HG02884 (cell line): ENCODE measurements at regions not wholly inside any gene's neighbourhood (a gene's known extent, or its start where the extent isn't known, plus 50 kb on each side); places are given as distances from the start of the nearest gene placed in this dataset.
"Not testable (repeated sequence)": the region's sequence is repeated elsewhere in the genome, so short reads cannot be mapped to it uniquely, and the experiment has no call there.

Experiments
- ATAC-seq: cut with Tn5 transposase; IDR thresholded peaks from one replicate; pipeline ENCODE4 v1.9.1; 2021; ENCODE audit warnings: mild to moderate bottlenecking, moderate library complexity; ENCODE audit not compliant: unreplicated experiment

DNA sequence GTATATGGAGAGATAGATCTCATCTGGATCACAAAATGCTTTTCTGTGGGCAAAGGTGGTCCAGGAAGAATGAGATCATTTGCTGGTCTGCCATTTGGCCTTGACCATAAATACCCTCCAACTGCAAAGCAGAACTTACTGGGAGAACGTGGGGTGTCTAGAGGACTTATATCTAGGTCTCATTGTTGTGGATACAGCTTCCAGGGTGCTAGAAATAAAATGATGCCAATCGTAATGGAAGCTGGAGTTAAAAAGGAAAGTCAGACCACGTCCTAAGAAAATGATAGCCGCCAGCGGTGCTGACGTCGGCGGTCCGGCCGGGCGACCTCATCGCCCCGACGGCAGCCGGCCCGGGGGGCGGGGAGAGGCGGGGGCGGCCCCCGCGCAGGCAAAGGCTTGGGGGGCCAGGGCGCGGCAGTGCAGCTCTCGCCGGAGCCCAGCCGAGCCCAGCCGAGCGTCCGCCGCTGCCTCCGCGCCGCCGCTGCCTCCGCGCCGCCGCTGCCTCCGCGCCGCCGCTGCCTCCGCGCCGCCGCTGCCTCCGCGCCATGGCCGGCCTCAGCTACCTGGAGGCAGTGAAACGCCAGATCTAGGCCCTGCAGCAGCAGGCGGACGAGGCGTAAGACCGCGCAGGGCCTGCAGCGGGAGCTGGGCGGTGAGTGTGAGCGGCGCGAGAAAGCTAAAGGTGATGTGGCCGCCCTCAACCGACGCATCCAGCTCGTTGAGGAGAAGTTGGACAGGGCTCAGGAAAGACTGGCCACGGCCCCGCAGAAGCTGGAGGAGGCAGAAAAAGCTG lies 89.5 kb downstream of the EOMES start:
- ATAC-seq, result peak; percentile 73

DNA sequence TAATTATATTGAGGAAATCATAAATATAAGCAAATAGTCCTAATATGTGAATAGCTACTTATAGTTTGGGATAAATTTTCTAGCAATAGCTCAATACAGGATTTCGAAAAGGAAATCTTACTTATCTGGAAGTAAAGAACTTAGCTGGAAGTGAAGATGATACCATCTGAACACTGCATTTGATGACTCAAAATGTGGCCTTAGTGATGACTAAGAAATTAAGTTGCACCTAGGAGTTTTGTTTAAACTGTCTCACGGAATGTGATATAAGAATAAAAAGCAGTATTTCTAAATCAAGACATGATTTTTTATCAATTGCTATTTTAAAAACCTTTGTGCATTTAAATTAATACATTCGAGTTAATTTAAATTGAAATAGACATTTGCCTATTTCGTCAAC lies 91.2 kb downstream of the EOMES start:
- ATAC-seq, result peak; percentile 56

DNA sequence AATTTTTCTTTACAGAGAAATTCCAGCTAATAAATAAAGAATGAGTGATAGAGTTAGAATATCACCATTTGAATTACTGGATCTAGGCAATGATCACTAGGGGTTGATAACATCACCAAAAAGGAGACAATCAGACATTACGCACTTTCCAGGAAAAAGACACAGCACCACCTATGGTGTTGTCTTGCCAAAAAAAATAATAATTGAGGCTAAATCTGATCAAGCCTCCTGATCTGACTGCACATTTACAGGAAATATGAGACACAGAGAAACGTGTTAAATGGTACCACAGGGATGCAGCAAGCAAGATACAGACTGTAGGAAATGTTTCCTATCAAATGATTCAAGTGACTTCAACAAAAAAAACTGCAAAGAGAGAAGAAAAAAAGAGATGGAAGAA lies 92.8 kb downstream of the EOMES start:
- no peak for ATAC-seq

- no peak for ATAC-seq
Measured at GRCh38 chr3:27628026-27628750, 93.9 kb downstream of the EOMES start.

- ATAC-seq, result no peak
Measured at GRCh38 chr3:27626596-27627118, 95.5 kb downstream of the EOMES start.

DNA sequence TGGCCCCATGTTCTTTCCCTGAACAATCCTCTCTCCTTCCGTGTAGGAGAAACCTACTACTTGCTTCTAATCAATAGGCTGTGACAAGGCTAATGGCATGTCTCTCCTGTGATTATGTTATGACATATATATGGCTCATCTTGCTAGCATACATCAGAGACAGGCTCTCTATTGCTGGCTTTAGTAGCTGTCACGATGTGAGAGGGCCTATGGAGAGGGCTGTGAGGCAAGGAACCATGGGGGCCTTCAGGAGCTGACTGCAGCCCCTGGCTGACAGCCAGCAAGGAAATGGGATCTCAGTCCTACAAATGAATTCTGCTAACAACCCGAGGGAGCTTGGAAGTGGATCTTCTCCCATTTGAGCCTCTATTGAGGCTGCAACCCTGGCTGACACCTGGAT lies 96.3 kb downstream of the EOMES start:
- no peak for ATAC-seq

DNA sequence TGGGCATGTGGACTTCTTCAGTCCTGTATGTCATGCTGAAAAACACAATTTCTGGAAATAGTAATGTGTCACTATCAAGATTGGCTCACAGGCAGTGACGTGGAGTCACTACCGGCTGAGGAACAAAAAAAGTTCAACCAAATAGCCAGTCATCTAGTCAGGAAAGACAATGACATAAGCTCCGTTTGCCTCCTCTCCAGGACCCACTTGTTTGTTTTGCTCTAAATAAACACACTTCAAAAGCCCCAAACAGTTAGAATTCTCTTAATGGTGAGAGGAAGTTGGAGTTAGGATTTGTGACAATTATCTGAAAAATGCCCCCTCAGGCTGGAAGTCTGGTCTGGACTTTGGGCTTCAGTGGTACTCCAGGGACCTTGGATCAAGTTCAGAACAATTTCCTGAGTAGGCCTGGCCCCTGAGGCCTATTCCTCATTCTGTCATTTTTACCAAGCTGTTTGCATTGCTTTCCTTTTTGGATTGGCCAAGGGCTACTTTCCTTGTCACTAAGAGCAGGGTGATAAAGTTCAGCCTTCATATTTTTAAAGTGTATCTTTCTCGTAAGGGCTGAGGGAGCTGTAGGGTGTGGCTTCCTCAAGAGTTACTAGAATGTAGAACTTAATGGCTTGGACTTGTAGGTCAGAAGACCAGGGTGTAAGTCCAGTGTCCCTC lies 98.9 kb downstream of the EOMES start:
- ATAC-seq, result no peak

GRCh38 chr3:27617552-27617951 lies 104.6 kb downstream of the EOMES start:
- ATAC-seq, result no peak

DNA sequence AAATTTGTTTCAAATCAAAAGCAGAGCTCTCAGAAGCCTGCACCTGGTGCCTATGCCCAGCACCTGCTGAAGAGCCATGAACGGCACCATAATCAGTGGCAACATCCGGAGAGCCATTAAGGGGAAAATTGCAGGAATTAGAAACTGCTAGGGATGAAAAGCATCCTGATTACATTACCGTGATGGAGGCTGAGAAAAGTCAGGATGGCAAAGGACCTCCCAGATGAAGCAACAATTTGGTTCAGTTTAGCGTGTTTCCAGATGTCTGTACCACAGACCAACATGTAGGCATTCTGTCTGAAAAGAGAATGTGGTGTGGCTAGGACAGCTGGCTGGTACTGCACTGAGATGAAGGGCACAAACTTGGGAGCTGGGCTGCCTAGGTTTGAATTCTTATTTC lies 106.1 kb downstream of the EOMES start:
- no peak for ATAC-seq

DNA sequence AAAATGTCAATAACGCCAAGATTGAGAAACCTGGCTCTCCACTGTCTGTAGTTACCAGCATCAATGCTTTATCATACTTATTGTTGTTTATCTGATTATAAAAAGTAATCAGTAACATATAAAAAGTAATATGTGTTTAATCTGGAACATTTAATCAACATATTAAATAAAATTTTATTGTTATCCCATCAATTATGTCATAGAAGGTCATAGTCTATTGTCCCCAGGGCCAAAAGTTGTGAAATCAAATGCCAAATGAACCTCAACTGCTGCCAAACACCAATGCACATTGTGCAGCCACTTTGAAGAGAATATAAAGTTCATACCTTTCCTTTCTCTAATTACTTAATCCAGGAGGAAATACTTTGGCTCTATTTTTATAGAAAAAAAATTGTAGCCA lies 106.6 kb downstream of the EOMES start:
- no peak for ATAC-seq

GRCh38 chr3:27614592-27614991 lies 107.5 kb downstream of the EOMES start:
- ATAC-seq, result no peak

DNA sequence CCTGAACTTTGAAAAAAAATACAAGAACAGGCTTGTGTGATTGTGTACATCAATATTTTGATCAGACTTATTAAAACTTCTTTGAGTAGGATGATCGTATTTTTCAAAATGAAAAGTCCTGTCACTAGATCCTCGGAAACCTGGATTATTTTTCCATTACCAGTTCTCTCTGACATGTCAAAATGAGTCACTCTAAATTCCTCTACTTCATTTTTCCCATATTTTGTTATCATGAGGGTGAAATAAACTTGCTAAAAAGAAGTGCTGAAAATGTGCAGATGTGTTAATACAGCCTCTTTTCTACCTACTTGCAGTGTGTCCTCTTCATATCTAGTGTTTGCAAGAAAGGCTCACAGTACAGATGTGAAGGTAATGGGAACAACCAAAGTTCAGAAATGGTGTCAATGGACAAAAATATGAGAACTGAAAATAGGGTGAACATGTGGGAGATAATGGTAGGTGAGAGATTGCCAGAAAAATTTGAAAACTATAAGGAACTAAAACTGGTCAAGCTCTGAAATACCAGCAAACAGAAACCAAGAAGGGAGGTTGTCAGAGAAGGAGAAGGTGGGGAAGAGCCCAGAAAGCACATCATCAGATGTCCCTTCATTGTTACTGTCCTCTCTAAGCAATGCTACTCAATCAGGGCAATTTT lies 108.2 kb downstream of the EOMES start:
- ATAC-seq, result peak; percentile 53

DNA sequence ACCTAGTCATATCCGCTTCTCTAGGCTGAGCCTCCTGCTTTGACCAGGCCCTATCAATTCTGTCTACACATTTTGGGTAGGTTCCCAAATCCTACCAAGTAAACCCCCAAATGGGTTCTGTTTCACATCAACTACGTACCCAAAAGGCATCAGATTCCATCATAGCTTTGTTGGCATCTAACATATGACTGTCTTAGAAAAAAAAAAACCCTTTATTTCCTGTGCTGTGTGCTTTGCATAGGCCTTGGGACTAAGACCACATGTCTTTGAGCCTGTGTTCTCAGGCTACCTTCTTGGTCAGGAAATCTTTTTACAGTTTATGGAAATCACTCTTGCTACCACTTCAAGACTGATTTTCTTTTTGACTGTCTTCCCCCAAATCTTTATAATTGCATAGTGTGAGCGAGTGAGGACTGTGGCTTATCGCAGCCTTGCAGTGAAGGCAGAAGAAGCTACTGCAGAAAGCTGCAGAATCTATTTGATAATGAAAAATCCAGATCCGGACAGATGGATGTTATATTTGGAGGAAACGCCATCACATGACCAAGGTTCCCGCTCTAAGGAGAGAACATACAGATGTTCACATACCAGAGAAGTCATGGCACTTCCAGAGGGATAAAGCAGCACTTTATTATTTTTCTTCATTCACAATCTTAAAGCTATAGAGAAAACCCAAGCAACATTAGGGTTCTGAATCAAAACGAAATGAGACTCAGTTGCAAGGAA lies 111.2 kb downstream of the EOMES start:
- ATAC-seq, result peak; percentile 55

DNA sequence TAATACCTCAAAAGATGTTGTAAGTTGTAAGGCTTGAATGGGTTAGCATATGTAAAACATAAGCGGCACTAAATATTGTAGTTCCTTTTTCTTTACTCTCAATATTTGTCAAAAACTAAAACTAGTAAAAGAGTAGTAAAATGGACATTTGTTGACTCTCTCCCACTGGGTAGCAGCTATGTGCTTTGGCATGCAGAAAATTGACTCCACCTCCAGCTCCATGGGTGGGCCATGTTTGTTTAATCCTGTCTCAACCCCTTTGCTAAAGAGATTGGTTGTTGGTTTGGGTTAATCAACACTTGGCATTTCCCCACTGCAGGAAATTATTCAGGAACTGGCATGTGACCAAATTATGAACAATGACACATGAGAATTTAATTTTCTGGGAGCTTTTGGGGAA lies 114.8 kb downstream of the EOMES start:
- peak; percentile 62 for ATAC-seq

DNA sequence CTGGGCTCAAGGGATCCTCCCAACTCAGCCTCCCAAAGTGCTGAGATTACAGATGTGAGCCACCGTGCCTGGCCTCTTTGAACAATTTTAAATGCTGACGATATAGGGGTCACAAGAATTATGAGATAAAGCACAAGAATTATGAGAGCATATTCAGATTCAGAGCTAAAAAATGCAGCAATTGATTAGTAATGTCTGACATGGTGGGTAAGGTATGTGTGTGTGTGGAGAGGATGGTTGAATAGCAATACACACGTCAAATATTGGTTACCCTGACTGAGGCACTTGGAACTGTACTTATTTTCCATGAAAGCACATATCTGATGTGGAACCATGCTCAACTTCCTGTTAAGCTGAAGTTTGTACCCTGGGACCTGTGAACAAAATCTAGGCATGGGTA lies 115.6 kb downstream of the EOMES start:
- no peak for ATAC-seq

DNA sequence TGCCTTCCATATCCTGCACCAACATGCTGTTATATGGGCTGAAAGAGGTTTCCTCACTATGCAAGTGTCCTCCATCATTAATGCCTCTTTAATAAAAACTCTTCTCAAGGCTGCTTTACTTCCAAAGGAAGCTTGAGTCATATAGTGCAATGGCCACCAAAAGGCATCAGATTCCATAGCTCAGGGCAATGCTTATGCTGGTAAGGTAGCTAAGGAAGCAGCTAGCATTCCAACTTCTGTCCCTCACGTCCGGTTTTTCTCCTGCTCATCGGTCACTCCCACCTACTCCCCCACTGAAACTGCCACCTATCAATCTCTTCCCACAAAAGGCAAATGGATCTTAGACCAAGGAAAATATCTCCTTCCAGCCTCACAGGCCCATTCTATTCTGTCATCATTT lies 117.1 kb upstream of the SLC4A7 start:
- not testable (repeated sequence) for ATAC-seq

DNA sequence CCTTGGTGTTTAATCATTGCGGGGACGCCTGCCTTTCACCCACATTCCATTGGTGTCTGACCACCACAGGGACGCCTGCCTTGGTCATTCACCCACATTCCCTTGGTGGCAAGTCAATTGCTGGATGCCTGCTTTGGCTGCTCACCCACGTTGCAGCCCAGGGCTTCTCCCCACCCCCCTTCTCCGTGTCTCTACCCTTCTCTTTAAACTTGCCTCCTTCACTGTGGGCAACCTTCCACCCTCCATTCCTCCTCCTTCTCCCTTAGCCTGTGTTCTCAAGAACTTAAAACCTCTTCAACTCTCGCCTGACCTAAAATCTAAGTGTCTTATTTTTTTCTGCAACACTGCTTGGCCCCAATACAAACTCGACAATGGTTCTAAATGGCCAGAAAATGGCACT lies 115.6 kb upstream of the SLC4A7 start:
- not testable (repeated sequence) for ATAC-seq

DNA sequence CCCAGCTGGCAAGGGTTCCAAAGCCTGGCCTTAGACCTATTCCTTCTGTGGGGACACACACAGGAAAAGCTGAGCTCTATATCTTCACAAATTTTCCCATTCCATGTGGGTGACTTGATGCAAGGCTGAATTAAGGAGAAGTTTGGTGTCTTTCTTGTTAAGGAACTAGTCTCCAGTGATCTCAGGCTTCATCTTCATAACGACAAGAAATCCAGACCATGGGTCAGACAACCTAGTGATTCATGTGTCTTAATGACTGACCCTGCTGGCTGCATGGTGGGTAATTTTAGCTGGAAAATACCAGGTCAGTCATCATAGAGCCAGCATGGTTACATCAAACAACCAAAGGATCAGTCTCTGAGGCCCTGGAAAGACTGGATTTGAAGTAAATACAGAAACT lies 112.7 kb upstream of the SLC4A7 start:
- no peak for ATAC-seq

DNA sequence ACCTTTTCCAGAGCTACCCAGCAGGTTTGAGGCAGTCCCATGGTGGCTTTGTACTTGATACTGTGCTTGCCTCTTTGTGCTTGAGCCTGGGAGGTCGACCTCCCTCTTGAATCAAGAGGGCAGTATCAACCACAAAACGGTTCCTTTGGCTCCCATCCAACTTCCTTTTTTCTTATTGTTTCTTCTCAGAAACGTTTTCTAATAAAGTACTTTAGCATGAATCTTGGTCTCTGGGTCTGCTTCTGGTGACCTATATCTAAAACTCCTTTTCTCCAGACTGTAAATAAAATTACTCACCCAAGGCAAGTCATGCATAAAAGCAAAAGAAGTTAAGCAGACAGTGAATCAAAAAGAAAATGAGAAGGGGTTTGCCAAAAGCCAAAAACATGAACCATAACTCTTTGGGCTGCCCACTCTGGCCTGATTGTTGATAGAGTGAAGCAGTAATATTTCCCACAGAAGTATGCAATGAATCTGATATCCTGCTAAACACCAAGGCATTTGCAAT lies 112.2 kb upstream of the SLC4A7 start:
- ATAC-seq, result peak; percentile 75

GRCh38 chr3:27594096-27594690 lies 110.0 kb upstream of the SLC4A7 start:
- no peak for ATAC-seq
